ENCODE measurements at regions not wholly inside any gene's neighbourhood (a gene's known extent, or its start where the extent isn't known, plus 50 kb on each side); places are given as distances from the start of the nearest gene placed in this dataset.

- TF ChIP-seq MYC (IDR thresholded peaks at IDR 0.05; ENCODE audit: low read depth, low read length) = no peak
- no peak for TF ChIP-seq POLR2A (IDR thresholded peaks at IDR 0.05; ENCODE audit: extremely low read depth, insufficient read length)
- no peak for TF ChIP-seq CTCF (IDR thresholded peaks at IDR 0.05; ENCODE audit: low read depth, low read length)
- no peak for TF ChIP-seq MAX (IDR thresholded peaks at IDR 0.05; ENCODE audit: low read depth, low read length)
- no peak for DNase-seq (ENCODE audit: low read depth)
- no peak overlapping the region for H3K4me3 ChIP-seq (ENCODE audit: low read depth, low read length)
These were observed 531.8 kb downstream of the EPHB1 start for GRCh38 chr3:135326851-135327250.

- no peak overlapping the region for H3K4me3 ChIP-seq (ENCODE audit: low read depth, low read length)
- no peak for DNase-seq (ENCODE audit: low read depth)
- no peak for TF ChIP-seq MYC (IDR thresholded peaks at IDR 0.05; ENCODE audit: low read depth, low read length)
These were observed 533.0 kb downstream of the EPHB1 start for GRCh38 chr3:135328036-135328435.

- peak; percentile 2 for DNase-seq (ENCODE audit: low read depth)
- TF ChIP-seq MYC (IDR thresholded peaks at IDR 0.05; ENCODE audit: low read depth, low read length) (no peak), CTCF (IDR thresholded peaks at IDR 0.05; ENCODE audit: low read depth, low read length) (no peak), MAX (IDR thresholded peaks at IDR 0.05; ENCODE audit: low read depth, low read length) (no peak), POLR2A (IDR thresholded peaks at IDR 0.05; ENCODE audit: extremely low read depth, insufficient read length) (no peak)
- no peak overlapping the region for H3K4me3 ChIP-seq (ENCODE audit: low read depth, low read length)
These were observed 534.4 kb downstream of the EPHB1 start for GRCh38 chr3:135329479-135329878.

- no peak for TF ChIP-seq CTCF (IDR thresholded peaks at IDR 0.05; ENCODE audit: low read depth, low read length)
- no peak overlapping the region for H3K4me3 ChIP-seq (ENCODE audit: low read depth, low read length)
- DNase-seq (ENCODE audit: low read depth) = no peak
These were observed 542.1 kb downstream of the EPHB1 start for GRCh38 chr3:135337192-135337591.

GRCh38 chr3:135348690-135349089 is 553.6 kb downstream of the EPHB1 start:
- DNase-seq (ENCODE audit: low read depth) = peak; percentile 16
- no peak overlapping the region for H3K4me3 ChIP-seq (ENCODE audit: low read depth, low read length)
- TF ChIP-seq POLR2A (IDR thresholded peaks at IDR 0.05; ENCODE audit: extremely low read depth, insufficient read length) (no peak), CTCF (IDR thresholded peaks at IDR 0.05; ENCODE audit: low read depth, low read length) (no peak), MAX (IDR thresholded peaks at IDR 0.05; ENCODE audit: low read depth, low read length) (no peak), MYC (IDR thresholded peaks at IDR 0.05; ENCODE audit: low read depth, low read length) (no peak)

- TF ChIP-seq CTCF (IDR thresholded peaks at IDR 0.05; ENCODE audit: low read depth, low read length) (no peak), MYC (IDR thresholded peaks at IDR 0.05; ENCODE audit: low read depth, low read length) (no peak), POLR2A (IDR thresholded peaks at IDR 0.05; ENCODE audit: extremely low read depth, insufficient read length) (no peak), MAX (IDR thresholded peaks at IDR 0.05; ENCODE audit: low read depth, low read length) (no peak)
- H3K4me3 ChIP-seq (ENCODE audit: low read depth, low read length) = no peak overlapping the region
- DNase-seq (ENCODE audit: low read depth) = no peak
These were observed 554.3 kb downstream of the EPHB1 start for GRCh38 chr3:135349254-135349948.
